IMR-90 (cell line): ENCODE measurements at regions not wholly inside any gene's neighbourhood (a gene's known extent, or its start where the extent isn't known, plus 50 kb on each side); places are given as distances from the start of the nearest gene placed in this dataset.

ENCODE experiments used
- ATAC-seq: fragments of 200-7000 bp; cut with Tn5 transposase; 2 replicates; pipeline ENCODE4 v1.9.1; 2020; ENCODE audit warnings: low read depth, mild to moderate bottlenecking, moderate library complexity
- BruUV-seq: library from RNA; stranded (reverse); fragments of 400-500 nt; replicated peaks from 2 replicates; lab custom pipeline; 2021; lab: Mats Ljungman, UMichigan
- CTCF ChIA-PET: fragments of 300-600 bp; formaldehyde crosslinking; extraction: SDS; loops from one replicate; lab custom pipeline; 2021; ENCODE audit warnings: antibody characterized with exemption; lab: Yijun Ruan, JAX
- POLR2A ChIA-PET: fragments of 300-600 bp; sonication (Branson Sonifier 250); formaldehyde crosslinking; loops from one replicate; lab custom pipeline; 2022; ENCODE audit warnings: antibody characterized with exemption; ENCODE audit not compliant: unreplicated experiment; lab: Charles Lee
- DNase-seq: peaks from one replicate; pipeline ENCODE4 v3.0.0; 2013
- H2AFZ ChIP-seq: replicated peaks from 2 replicates; pipeline ENCODE3; 2013; ENCODE audit warnings: low read length, mild to moderate bottlenecking; ENCODE audit not compliant: poor library complexity
- H2AK5ac ChIP-seq: 2 replicates; pipeline ENCODE4 v1.6.1; 2013; ENCODE audit warnings: low read depth, low read length, inconsistent platforms
- H2AK9ac ChIP-seq: replicated peaks from 2 replicates; pipeline ENCODE3; 2013; ENCODE audit warnings: mild to moderate bottlenecking, low read depth, low read length, moderate library complexity; ENCODE audit not compliant: poor library complexity
- H2BK120ac ChIP-seq: 2 replicates; pipeline ENCODE4 v1.6.1; 2013; ENCODE audit warnings: low read depth, low read length, inconsistent platforms
- H2BK15ac ChIP-seq: 3 replicates; pipeline ENCODE4 v1.6.1; 2013; ENCODE audit warnings: low read depth, low read length, inconsistent platforms
- H2BK20ac ChIP-seq: 2 replicates; pipeline ENCODE4 v1.6.1; 2013; ENCODE audit warnings: low read depth, mild to moderate bottlenecking, inconsistent platforms, low read length, moderate library complexity
- H2BK5ac ChIP-seq: 2 replicates; pipeline ENCODE4 v1.6.1; 2013; ENCODE audit warnings: mild to moderate bottlenecking, low read depth, low read length, inconsistent platforms; ENCODE audit not compliant: poor library complexity, severe bottlenecking
- H3K14ac ChIP-seq: replicated peaks from 2 replicates; pipeline ENCODE4 v1.6.1; 2013; ENCODE audit warnings: low read depth, low read length, inconsistent platforms
- H3K18ac ChIP-seq: 2 replicates; pipeline ENCODE4 v1.6.1; 2013; ENCODE audit warnings: low read depth, low read length, control low read depth
- H3K23ac ChIP-seq: 2 replicates; pipeline ENCODE4 v1.6.1; 2013; ENCODE audit warnings: low read depth, low read length, inconsistent platforms
- H3K27ac ChIP-seq: 2 replicates; pipeline ENCODE4 v1.5.1; 2013; ENCODE audit warnings: mild to moderate bottlenecking, control low read depth, low read length; ENCODE audit not compliant: insufficient read depth
- H3K27me3 ChIP-seq: 2 replicates; pipeline ENCODE4 v1.6.1; 2013; ENCODE audit warnings: low read length; ENCODE audit not compliant: control insufficient read depth, insufficient read depth
- H3K36me3 ChIP-seq: 2 replicates; pipeline ENCODE4 v1.6.1; 2013; ENCODE audit warnings: low read length, mixed read lengths; ENCODE audit not compliant: control insufficient read depth, insufficient read depth
- H3K4ac ChIP-seq: 2 replicates; pipeline ENCODE4 v1.6.1; 2013; ENCODE audit warnings: low read depth, low read length, inconsistent platforms
- H3K4me1 ChIP-seq: 2 replicates; pipeline ENCODE4 v1.6.1; 2013; ENCODE audit warnings: low read length, mixed read lengths; ENCODE audit not compliant: control insufficient read depth, insufficient read depth
- H3K4me2 ChIP-seq: 2 replicates; pipeline ENCODE4 v1.6.1; 2013; ENCODE audit warnings: low read depth, mild to moderate bottlenecking, control low read depth, low read length, moderate library complexity
- H3K4me3 ChIP-seq: 2 replicates; pipeline ENCODE4 v1.5.1; 2013; ENCODE audit warnings: low read depth, mild to moderate bottlenecking, control low read depth, low read length, moderate library complexity; ENCODE audit not compliant: insufficient read depth
- H3K56ac ChIP-seq: 2 replicates; pipeline ENCODE4 v1.6.1; 2013; ENCODE audit warnings: low read length, inconsistent platforms; ENCODE audit not compliant: insufficient read depth; ENCODE audit errors: extremely low read depth
- H3K79me1 ChIP-seq, 2 experiments: 2 replicates each; pipeline ENCODE4 v1.6.1; 2013; ENCODE audit warnings: low read length in 2 of 2, inconsistent platforms in 1 of 2, low read depth in 1 of 2
- H3K9ac ChIP-seq: 2 replicates; pipeline ENCODE4 v1.6.1; 2013; ENCODE audit warnings: low read depth, low read length, control low read depth
- H3K9me1 ChIP-seq: 2 replicates; pipeline ENCODE4 v1.6.1; 2013; ENCODE audit warnings: low read length, inconsistent platforms; ENCODE audit not compliant: insufficient read depth
- H3K9me3 ChIP-seq: 2 replicates; pipeline ENCODE4 v1.6.1; 2013; ENCODE audit warnings: low read length; ENCODE audit not compliant: control insufficient read depth, insufficient read depth
- H4K20me1 ChIP-seq: 2 replicates; pipeline ENCODE4 v1.6.1; 2013; ENCODE audit warnings: low read length, inconsistent platforms; ENCODE audit not compliant: insufficient read depth
- H4K5ac ChIP-seq: 2 replicates; pipeline ENCODE4 v1.6.1; 2013; ENCODE audit warnings: mild to moderate bottlenecking, low read depth, low read length, control low read depth
- H4K8ac ChIP-seq, 2 experiments: 2 replicates each; pipeline ENCODE4 v1.6.1; 2013; ENCODE audit warnings: low read depth in 2 of 2, low read length in 2 of 2, control low read depth in 1 of 2, inconsistent platforms in 1 of 2
- H4K91ac ChIP-seq: 2 replicates; pipeline ENCODE4 v1.6.1; 2013; ENCODE audit warnings: low read depth, low read length, inconsistent platforms; ENCODE audit not compliant: insufficient read depth
- BHLHE40 ChIP-seq: fragments of 150-350 bp; IDR thresholded peaks from 2 replicates; pipeline ENCODE4 v1.6.1; 2016; ENCODE audit warnings: mild to moderate bottlenecking, low read depth, low read length
- CEBPB ChIP-seq: IDR thresholded peaks from 2 replicates; pipeline ENCODE4 v1.6.1; 2012; ENCODE audit warnings: low read depth, low read length, improper control_type of control experiment
- FOS ChIP-seq: fragments of 150-350 bp; IDR thresholded peaks from 2 replicates; pipeline ENCODE4 v1.6.1; 2016; ENCODE audit warnings: low read depth, low read length
- MAFK ChIP-seq: IDR thresholded peaks from 2 replicates; pipeline ENCODE4 v1.6.1; 2012; ENCODE audit warnings: low read depth, low read length, improper control_type of control experiment
- MAZ ChIP-seq: IDR thresholded peaks from 2 replicates; pipeline ENCODE4 v1.6.1; 2012; ENCODE audit warnings: low read depth, mild to moderate bottlenecking, low read length, improper control_type of control experiment, moderate library complexity, borderline replicate concordance
- MXI1 ChIP-seq: IDR thresholded peaks from 2 replicates; pipeline ENCODE4 v1.6.1; 2012; ENCODE audit warnings: low read depth, mild to moderate bottlenecking, low read length, moderate library complexity, borderline replicate concordance
- NFE2L2 ChIP-seq: fragments of 150-350 bp; IDR thresholded peaks from 2 replicates; pipeline ENCODE4 v1.6.1; 2016; ENCODE audit warnings: low read depth, mild to moderate bottlenecking, low read length
- POLR2A ChIP-seq: IDR thresholded peaks from 2 replicates; pipeline ENCODE4 v1.6.1; 2012; ENCODE audit warnings: mild to moderate bottlenecking, low read depth, low read length
- RAD21 ChIP-seq: IDR thresholded peaks from 2 replicates; pipeline ENCODE4 v1.6.1; 2012; ENCODE audit warnings: low read length, improper control_type of control experiment
- RCOR1 ChIP-seq: IDR thresholded peaks from 2 replicates; pipeline ENCODE4 v1.6.1; 2012; ENCODE audit warnings: mild to moderate bottlenecking, low read length, improper control_type of control experiment; ENCODE audit not compliant: insufficient replicate concordance
- RFX5 ChIP-seq: IDR thresholded peaks from 2 replicates; pipeline ENCODE4 v1.8.0; 2012; ENCODE audit warnings: low read depth, mild to moderate bottlenecking, low read length, moderate library complexity
- WGBS, 2 experiments: methylation state at CpG; one replicate each; pipeline versions ENCODE4 v1.1.5 to v1.1.7; 2013; ENCODE audit warnings: missing lambda C conversion rate in 2 of 2; ENCODE audit not compliant: insufficient read length in 1 of 2; ENCODE audit errors: extremely low coverage in 2 of 2; 5-methylcytosine and 5-hydroxymethylcytosine counted together
- dilution Hi-C: fragments of 300-500 bp; cut with HindIII; formaldehyde crosslinking; loops from one replicate; pipeline ENCODE4 v1.14.3; 2018; ENCODE audit warnings: low sequenced_read_pairs; ENCODE audit not compliant: unreplicated experiment
- in situ Hi-C: fragments of 300-500 bp; cut with MboI; formaldehyde crosslinking; loops from 3 replicates; pipeline ENCODE4 v1.14.3; 2019; ENCODE audit warnings: low sequenced_read_pairs, inconsistent platforms, mixed read lengths
- intact Hi-C: fragments of 100-400 bp; cut with micrococcal nuclease; formaldehyde crosslinking; loops from 2 replicates; pipeline ENCODE4 v1.10.0; 2022
- TF ChIP-seq, protein P1 (sequence below): fragments of 150-350 bp; IDR thresholded peaks from 2 replicates; pipeline ENCODE4 v1.6.1; 2017; ENCODE audit warnings: mild to moderate bottlenecking, antibody characterized with exemption, low read length, low read depth
- TF ChIP-seq, protein P2 (sequence below): conservative IDR thresholded peaks from 2 replicates; pipeline ENCODE4 v1.5.1; 2012; ENCODE audit warnings: mild to moderate bottlenecking, low read depth, low read length, improper control_type of control experiment

DNA sequence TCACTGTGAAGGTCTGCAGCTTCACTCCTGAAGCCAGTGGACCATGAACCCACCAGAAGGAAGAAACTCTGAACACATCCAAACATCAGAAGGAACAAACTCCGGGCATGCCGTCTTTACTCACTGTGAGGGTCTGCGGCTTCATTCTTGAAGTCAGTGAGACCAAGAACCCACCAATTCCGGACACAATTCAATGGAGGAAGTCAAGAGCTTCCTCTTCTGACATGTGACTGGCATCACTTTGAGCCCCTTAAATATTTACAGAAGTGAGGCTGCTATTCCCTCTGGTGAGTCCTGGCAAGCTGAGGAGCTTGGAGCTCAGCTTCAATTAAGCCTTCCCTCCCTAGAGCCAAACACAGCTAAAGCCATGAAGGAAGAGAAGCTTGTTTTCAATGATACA is 103.5 kb upstream of the SRD5A3 start:
- H3K4me2 ChIP-seq = no peak overlapping the region
- ATAC-seq (no peak), DNase-seq (no peak)
- no peak overlapping the region for H4K91ac ChIP-seq
- H3K14ac ChIP-seq = no peak overlapping the region
- no peak overlapping the region for H2BK15ac ChIP-seq
- H4K20me1 ChIP-seq = no peaks in the 10 kb centered on the region
- no CpG with 5 or more reads among the region's 4 CpGs for WGBS, 2 experiments
- H3K56ac ChIP-seq = no peak overlapping the region
- no peak overlapping the region for H3K23ac ChIP-seq
- in situ Hi-C loops (no loop called here), intact Hi-C loops (no loop called here), dilution Hi-C loops (no loop called here)
- no peaks in the 10 kb centered on the region for H3K9me3 ChIP-seq
- H4K8ac ChIP-seq = no peak overlapping the region
- BruUV-seq = no TSS peak
- H2BK120ac ChIP-seq = no peak overlapping the region
- H2BK20ac ChIP-seq = no peak overlapping the region
- H3K36me3 ChIP-seq = no peaks in the 10 kb centered on the region
- POLR2A ChIA-PET = no interaction called here
- no peak overlapping the region for H3K27ac ChIP-seq
- no peaks in the 10 kb centered on the region for H3K79me1 ChIP-seq
- no peak overlapping the region for H2AFZ ChIP-seq
- no peak overlapping the region for H3K9ac ChIP-seq
- H3K4ac ChIP-seq = no peak overlapping the region
- no peak overlapping the region for H3K4me3 ChIP-seq
- no peak overlapping the region for H2AK9ac ChIP-seq
- CTCF ChIA-PET = interaction anchor here (0.6 to 1.0 kb wide), 2 partner anchors 10 to 160 kb away, joined by 3 read pairs; no protein-coding TSS in a partner anchor
- no peaks in the 10 kb centered on the region for H3K27me3 ChIP-seq
- H2BK5ac ChIP-seq = no peak overlapping the region
- no peak overlapping the region for H2AK5ac ChIP-seq
- TF ChIP-seq MXI1 (no peak), CEBPB (no peak), RCOR1 (no peak), FOS (no peak), RFX5 (no peak), POLR2A (no peak), RAD21 (no peak), MAFK (no peak), BHLHE40 (no peak), MAZ (no peak), NFE2L2 (no peak)
- TF ChIP-seq, protein P1, sequence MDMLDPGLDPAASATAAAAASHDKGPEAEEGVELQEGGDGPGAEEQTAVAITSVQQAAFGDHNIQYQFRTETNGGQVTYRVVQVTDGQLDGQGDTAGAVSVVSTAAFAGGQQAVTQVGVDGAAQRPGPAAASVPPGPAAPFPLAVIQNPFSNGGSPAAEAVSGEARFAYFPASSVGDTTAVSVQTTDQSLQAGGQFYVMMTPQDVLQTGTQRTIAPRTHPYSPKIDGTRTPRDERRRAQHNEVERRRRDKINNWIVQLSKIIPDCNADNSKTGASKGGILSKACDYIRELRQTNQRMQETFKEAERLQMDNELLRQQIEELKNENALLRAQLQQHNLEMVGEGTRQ = no peak
- TF ChIP-seq, protein P2, sequence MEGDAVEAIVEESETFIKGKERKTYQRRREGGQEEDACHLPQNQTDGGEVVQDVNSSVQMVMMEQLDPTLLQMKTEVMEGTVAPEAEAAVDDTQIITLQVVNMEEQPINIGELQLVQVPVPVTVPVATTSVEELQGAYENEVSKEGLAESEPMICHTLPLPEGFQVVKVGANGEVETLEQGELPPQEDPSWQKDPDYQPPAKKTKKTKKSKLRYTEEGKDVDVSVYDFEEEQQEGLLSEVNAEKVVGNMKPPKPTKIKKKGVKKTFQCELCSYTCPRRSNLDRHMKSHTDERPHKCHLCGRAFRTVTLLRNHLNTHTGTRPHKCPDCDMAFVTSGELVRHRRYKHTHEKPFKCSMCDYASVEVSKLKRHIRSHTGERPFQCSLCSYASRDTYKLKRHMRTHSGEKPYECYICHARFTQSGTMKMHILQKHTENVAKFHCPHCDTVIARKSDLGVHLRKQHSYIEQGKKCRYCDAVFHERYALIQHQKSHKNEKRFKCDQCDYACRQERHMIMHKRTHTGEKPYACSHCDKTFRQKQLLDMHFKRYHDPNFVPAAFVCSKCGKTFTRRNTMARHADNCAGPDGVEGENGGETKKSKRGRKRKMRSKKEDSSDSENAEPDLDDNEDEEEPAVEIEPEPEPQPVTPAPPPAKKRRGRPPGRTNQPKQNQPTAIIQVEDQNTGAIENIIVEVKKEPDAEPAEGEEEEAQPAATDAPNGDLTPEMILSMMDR = no peak
- no peak overlapping the region for H3K18ac ChIP-seq
- no peak overlapping the region for H4K5ac ChIP-seq
- no peaks in the 10 kb centered on the region for H3K4me1 ChIP-seq
- H3K9me1 ChIP-seq = no peaks in the 10 kb centered on the region
